Smooth muscle cell (in vitro differentiated cells): ENCODE measurements at regions not wholly inside any gene's neighbourhood (a gene's known extent, or its start where the extent isn't known, plus 50 kb on each side); places are given as distances from the start of the nearest gene placed in this dataset.
"Not testable (repeated sequence)": the region's sequence is repeated elsewhere in the genome, so short reads cannot be mapped to it uniquely, and the experiment has no call there.

Source experiments
- DNase-seq: peaks from one replicate; lab custom pipeline; 2025; ENCODE audit not compliant: unreplicated experiment; lab: John Stamatoyannopoulos, UW
- H2AFZ ChIP-seq: fragments of 200-600 bp; sonication (generic); 2 replicates; pipeline ENCODE4 v1.6.0; 2016; ENCODE audit warnings: antibody characterized with exemption, low read depth, mild to moderate bottlenecking
- H3F3A ChIP-seq: fragments of 200-600 bp; sonication (generic); 2 replicates; pipeline ENCODE4 v1.6.0; 2017; ENCODE audit warnings: antibody characterized with exemption, low read depth
- H3K27ac ChIP-seq: fragments of 200-600 bp; sonication (generic); 2 replicates; pipeline ENCODE4 v1.5.1; 2016; ENCODE audit warnings: low read depth, mild to moderate bottlenecking
- H3K27me3 ChIP-seq: fragments of 200-600 bp; sonication (generic); 2 replicates; pipeline ENCODE4 v1.6.1; 2016; ENCODE audit warnings: low read depth, mild to moderate bottlenecking
- H3K36me3 ChIP-seq: fragments of 200-600 bp; sonication (generic); 2 replicates; pipeline ENCODE4 v1.5.1; 2016; ENCODE audit warnings: low read depth
- H3K4me1 ChIP-seq: fragments of 200-600 bp; sonication (generic); 2 replicates; pipeline ENCODE4 v1.5.1; 2016; ENCODE audit warnings: low read depth
- H3K4me2 ChIP-seq: fragments of 200-600 bp; sonication (generic); 2 replicates; pipeline ENCODE4 v1.6.0; 2016; ENCODE audit warnings: mild to moderate bottlenecking
- H3K4me3 ChIP-seq: fragments of 200-600 bp; sonication (generic); 2 replicates; pipeline ENCODE4 v1.5.1; 2016; ENCODE audit warnings: mild to moderate bottlenecking
- H3K79me2 ChIP-seq: fragments of 200-600 bp; sonication (generic); 2 replicates; pipeline ENCODE4 v1.6.0; 2016; ENCODE audit warnings: low read depth, mild to moderate bottlenecking
- H3K9ac ChIP-seq: fragments of 200-600 bp; sonication (generic); 2 replicates; pipeline ENCODE4 v1.6.0; 2016; ENCODE audit warnings: low read depth
- H3K9me3 ChIP-seq: fragments of 200-600 bp; sonication (generic); replicated peaks from 2 replicates; pipeline ENCODE4 v1.5.1; 2016; ENCODE audit warnings: low read depth
- H4K20me1 ChIP-seq: fragments of 200-600 bp; sonication (generic); 2 replicates; pipeline ENCODE4 v1.6.0; 2016; ENCODE audit warnings: low read depth
- WGBS: methylation state at CpG from one replicate; pipeline ENCODE4 v1.1.7; 2016; ENCODE audit warnings: low lambda C conversion rate; 5-methylcytosine and 5-hydroxymethylcytosine counted together
- TF ChIP-seq, protein P1 (sequence below): fragments of 200-600 bp; sonication (generic); IDR thresholded peaks from 2 replicates; pipeline ENCODE4 v1.5.1; 2017; ENCODE audit warnings: borderline replicate concordance, mild to moderate bottlenecking, antibody characterized with exemption; ENCODE audit not compliant: insufficient read depth, poor library complexity, severe bottlenecking

DNA sequence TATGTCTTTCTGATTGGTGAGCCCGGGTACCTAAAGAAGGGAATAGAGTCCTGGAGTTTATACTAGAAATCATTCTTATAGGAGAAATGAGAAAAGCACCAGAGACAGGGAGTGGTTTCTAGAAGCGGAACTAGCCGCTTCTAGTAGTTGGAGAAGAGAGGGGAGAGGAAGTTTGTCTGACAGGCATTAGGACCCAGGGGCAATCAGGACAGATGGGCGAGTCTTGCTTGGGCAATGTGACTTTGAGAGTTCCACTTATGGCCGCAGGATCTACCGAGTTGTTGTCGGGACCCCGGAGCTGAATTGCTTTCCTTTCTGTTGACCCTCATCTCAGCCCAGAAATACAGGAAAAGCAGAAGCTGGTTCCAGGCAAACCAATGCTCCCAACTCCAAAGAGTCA, 596.8 kb upstream of the CNTN5 start:
- H3K79me2 ChIP-seq, result no peaks in the 10 kb centered on the region
- WGBS, result 94% methylated on average over 8 of the region's 8 CpGs
- no peaks in the 10 kb centered on the region for H3F3A ChIP-seq
- H3K36me3 ChIP-seq, result no peaks in the 10 kb centered on the region
- TF ChIP-seq, protein P1, sequence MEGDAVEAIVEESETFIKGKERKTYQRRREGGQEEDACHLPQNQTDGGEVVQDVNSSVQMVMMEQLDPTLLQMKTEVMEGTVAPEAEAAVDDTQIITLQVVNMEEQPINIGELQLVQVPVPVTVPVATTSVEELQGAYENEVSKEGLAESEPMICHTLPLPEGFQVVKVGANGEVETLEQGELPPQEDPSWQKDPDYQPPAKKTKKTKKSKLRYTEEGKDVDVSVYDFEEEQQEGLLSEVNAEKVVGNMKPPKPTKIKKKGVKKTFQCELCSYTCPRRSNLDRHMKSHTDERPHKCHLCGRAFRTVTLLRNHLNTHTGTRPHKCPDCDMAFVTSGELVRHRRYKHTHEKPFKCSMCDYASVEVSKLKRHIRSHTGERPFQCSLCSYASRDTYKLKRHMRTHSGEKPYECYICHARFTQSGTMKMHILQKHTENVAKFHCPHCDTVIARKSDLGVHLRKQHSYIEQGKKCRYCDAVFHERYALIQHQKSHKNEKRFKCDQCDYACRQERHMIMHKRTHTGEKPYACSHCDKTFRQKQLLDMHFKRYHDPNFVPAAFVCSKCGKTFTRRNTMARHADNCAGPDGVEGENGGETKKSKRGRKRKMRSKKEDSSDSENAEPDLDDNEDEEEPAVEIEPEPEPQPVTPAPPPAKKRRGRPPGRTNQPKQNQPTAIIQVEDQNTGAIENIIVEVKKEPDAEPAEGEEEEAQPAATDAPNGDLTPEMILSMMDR, result no peak
- no peak for DNase-seq
- no peak overlapping the region for H3K4me2 ChIP-seq
- no peak overlapping the region for H3K27ac ChIP-seq
- no peaks in the 10 kb centered on the region for H3K27me3 ChIP-seq
- no peaks in the 10 kb centered on the region for H4K20me1 ChIP-seq
- no peaks in the 10 kb centered on the region for H3K4me1 ChIP-seq
- H3K4me3 ChIP-seq, result no peak overlapping the region
- H2AFZ ChIP-seq, result no peak overlapping the region
- H3K9me3 ChIP-seq, result peaks cover 7% of the 10 kb centered on the region
- H3K9ac ChIP-seq, result no peak overlapping the region

DNA sequence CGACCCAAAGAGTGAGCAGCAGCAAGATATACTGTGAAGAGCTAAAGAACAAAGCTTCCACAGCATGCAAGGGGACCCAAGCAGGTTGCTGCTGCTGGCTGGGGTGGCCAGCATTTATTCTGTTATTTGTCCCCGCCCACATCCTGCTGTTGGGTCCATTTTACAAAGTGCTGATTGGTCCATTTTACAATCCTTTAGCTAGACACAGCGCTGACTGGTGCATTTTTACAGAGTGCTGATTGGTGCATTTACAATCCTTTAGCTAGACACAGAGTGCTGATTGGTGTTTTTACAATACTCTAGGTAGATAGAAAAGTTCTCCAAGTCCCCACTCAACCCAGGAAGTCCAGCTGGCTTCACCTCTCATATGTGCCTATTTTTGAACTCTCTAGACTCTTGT, 596.0 kb upstream of the CNTN5 start:
- not testable (repeated sequence) for H3K4me2 ChIP-seq, H3K36me3 ChIP-seq, H2AFZ ChIP-seq, H3K79me2 ChIP-seq, H3K4me3 ChIP-seq, H3K27me3 ChIP-seq, H3K27ac ChIP-seq, H4K20me1 ChIP-seq, H3K9ac ChIP-seq, H3K4me1 ChIP-seq, DNase-seq, H3F3A ChIP-seq
- 95% methylated on average over 3 of the region's 3 CpGs for WGBS
- peaks cover 14% of the 10 kb centered on the region for H3K9me3 ChIP-seq

DNA sequence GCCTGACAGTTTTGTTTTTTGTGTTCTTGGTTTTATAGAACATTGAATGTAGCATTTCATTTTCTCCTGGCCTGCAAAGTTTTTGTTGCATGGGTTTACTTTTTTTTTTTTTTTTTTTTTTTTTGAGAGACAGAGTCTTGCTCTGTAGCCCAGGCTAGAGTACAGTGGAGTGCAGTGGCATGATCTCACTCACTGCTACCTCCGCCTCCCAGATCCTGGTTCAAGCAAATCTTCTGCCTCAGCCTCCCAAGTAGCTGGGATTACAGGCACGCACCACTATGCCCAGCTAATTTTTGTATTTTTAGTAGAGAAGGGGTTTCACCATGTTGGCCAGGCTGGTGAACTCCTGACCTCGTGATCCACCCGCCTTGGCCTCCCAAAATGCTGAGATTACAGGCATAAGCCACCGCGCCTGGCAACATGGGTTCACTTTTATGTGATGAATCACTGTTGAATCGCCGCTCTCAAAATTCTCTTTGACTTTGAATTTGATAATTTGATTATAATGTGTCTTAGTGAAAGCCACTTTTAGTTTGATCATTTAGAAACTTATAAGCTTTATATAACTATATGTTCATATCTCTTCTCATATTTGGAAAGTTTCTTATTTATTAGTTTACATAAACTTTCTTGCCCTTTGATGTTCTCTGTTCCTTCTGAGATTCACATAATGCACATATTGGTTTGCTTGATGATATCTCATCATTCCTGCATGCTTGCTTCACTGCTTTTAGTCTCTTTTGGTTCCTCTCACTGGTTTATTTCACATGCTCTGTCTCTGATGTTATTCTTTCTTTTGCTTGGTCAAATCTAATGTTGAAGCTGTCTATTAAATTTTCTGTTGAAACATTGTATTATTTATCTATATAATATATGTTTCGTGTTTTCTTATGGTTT, 589.0 kb upstream of the CNTN5 start:
- no peak overlapping the region for H3K9ac ChIP-seq
- TF ChIP-seq, protein P1, result no peak
- no peaks in the 10 kb centered on the region for H3K4me1 ChIP-seq
- H3K27ac ChIP-seq, result no peak overlapping the region
- no peaks in the 10 kb centered on the region for H3K79me2 ChIP-seq
- no peaks in the 10 kb centered on the region for H3K36me3 ChIP-seq
- no peak for DNase-seq
- H2AFZ ChIP-seq, result no peak overlapping the region
- WGBS, result 92% methylated on average over 9 of the region's 9 CpGs
- H3K27me3 ChIP-seq, result no peaks in the 10 kb centered on the region
- H4K20me1 ChIP-seq, result no peaks in the 10 kb centered on the region
- H3K9me3 ChIP-seq, result peaks cover 16% of the 10 kb centered on the region
- H3K4me3 ChIP-seq, result no peak overlapping the region
- no peaks in the 10 kb centered on the region for H3F3A ChIP-seq
- no peak overlapping the region for H3K4me2 ChIP-seq

DNA sequence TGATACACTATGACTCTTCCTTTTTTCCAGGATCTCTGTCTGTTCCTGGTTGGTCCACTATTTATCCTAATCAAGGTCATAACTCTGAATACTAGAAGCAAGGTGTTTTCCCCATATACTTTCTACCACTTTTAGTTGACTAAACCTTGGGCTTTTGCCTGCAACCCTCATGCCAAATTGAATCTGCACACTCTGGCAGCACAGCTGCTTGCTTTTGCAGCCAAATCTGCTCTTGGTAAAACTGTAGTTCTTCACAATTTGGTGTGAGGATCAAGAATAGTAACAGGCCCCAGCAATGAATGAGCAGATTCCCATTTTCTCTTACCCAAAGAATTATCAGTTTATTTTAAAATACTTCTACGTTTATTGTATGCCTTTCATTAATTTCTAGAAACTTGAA, 586.5 kb upstream of the CNTN5 start:
- no peaks in the 10 kb centered on the region for H3K36me3 ChIP-seq
- no peak for DNase-seq
- H3K4me1 ChIP-seq, result no peaks in the 10 kb centered on the region
- no peaks in the 10 kb centered on the region for H3F3A ChIP-seq
- H4K20me1 ChIP-seq, result no peaks in the 10 kb centered on the region
- WGBS, result 86% methylated on average over 1 of the region's 1 CpG
- no peak overlapping the region for H3K4me2 ChIP-seq
- H2AFZ ChIP-seq, result no peak overlapping the region
- H3K9me3 ChIP-seq, result peaks cover 6% of the 10 kb centered on the region
- no peak overlapping the region for H3K4me3 ChIP-seq
- no peaks in the 10 kb centered on the region for H3K27me3 ChIP-seq
- H3K27ac ChIP-seq, result no peak overlapping the region
- TF ChIP-seq, protein P1, result no peak
- no peaks in the 10 kb centered on the region for H3K79me2 ChIP-seq
- no peak overlapping the region for H3K9ac ChIP-seq
